SK-N-MC (cell line): ENCODE measurements at regions not wholly inside any gene's neighbourhood (a gene's known extent, or its start where the extent isn't known, plus 50 kb on each side); places are given as distances from the start of the nearest gene placed in this dataset.

Experiments used
- EZH2 ChIP-seq: fragments of 200-600 bp; sonication (generic); IDR thresholded peaks from one replicate; pipeline ENCODE4 v1.6.1; 2017; ENCODE audit warnings: antibody characterized with exemption
- FOXP2 ChIP-seq: optimal IDR thresholded peaks from 2 replicates; pipeline ENCODE3; 2011; ENCODE audit warnings: mild to moderate bottlenecking, moderate library complexity; ENCODE audit not compliant: insufficient read depth; ENCODE audit errors: extremely low read length, control extremely low read depth
- POLR2AphosphoS5 ChIP-seq: IDR thresholded peaks from 2 replicates; pipeline ENCODE4 v1.6.1; 2012; ENCODE audit warnings: mild to moderate bottlenecking, low read depth, low read length, borderline replicate concordance

- TF ChIP-seq EZH2 (no peak), POLR2AphosphoS5 (no peak), FOXP2 (no peak)
Measured at GRCh38 chr15:61467823-61468222, 238.7 kb upstream of the RORA start.
